HCT116 (cell line): ENCODE measurements at regions not wholly inside any gene's neighbourhood (a gene's known extent, or its start where the extent isn't known, plus 50 kb on each side); places are given as distances from the start of the nearest gene placed in this dataset.

ENCODE experiments used
- ATAC-seq: fragments of 200-7000 bp; cut with Tn5 transposase; 2 replicates; pipeline ENCODE4 v1.9.1; 2020; ENCODE audit warnings: mild to moderate bottlenecking, moderate library complexity
- BruUV-seq: library from RNA; stranded (reverse); fragments of 400-500 nt; replicated peaks from 2 replicates; lab custom pipeline; 2021; lab: Mats Ljungman, UMichigan
- CTCF ChIA-PET: fragments of 300-600 bp; sonication (Branson Sonifier 250); formaldehyde crosslinking; loops from one replicate; lab custom pipeline; 2021; ENCODE audit warnings: antibody characterized with exemption; lab: Charles Lee
- POLR2A ChIA-PET: fragments of 300-600, 350-600 bp; sonication (Branson Sonifier 250); formaldehyde crosslinking; loops from one replicate; lab custom pipeline; 2021; ENCODE audit warnings: antibody characterized with exemption; lab: Charles Lee
- RAD21 ChIA-PET, 2 experiments: fragments of 300-600 bp; sonication (Branson Sonifier 250); formaldehyde crosslinking; loops; one replicate each; lab custom pipeline; 2023; ENCODE audit warnings: low total read pairs in 2 of 2; ENCODE audit not compliant: uncharacterized antibody in 2 of 2, unreplicated experiment in 2 of 2, low non-redundant PET in 1 of 2; lab: Charles Lee
- DNase-seq: peaks from one replicate; pipeline ENCODE4 v3.0.0-alpha.2; 2010; ENCODE audit warnings: low read depth, low spot score
- H2AFZ ChIP-seq: fragments of 200-600 bp; shearing (Covaris generic), sonication (generic); 2 replicates; pipeline ENCODE4 v1.6.1; 2017; ENCODE audit warnings: low read depth, mixed run types, mixed read lengths, antibody characterized with exemption, low read length; ENCODE audit not compliant: poor library complexity, severe bottlenecking
- H3K27ac ChIP-seq: 2 replicates; pipeline ENCODE4 v1.5.1; 2012; ENCODE audit warnings: low read depth, low read length
- H3K27me3 ChIP-seq: fragments of 200-600 bp; sonication (generic); 2 replicates; pipeline ENCODE4 v1.6.1; 2016; ENCODE audit warnings: mixed run types, low read length, mixed read lengths; ENCODE audit not compliant: insufficient read depth
- H3K36me3 ChIP-seq, 2 experiments: fragments of 200-500 bp in 1 of 2; fragments of 200-600 bp in 1 of 2; sonication (Bioruptor generic) in 1 of 2; sonication (generic) in 1 of 2; 2 replicates each; pipeline versions ENCODE4 v1.5.1 to v1.6.1; 2014 to 2016; ENCODE audit warnings: low read length in 2 of 2, inconsistent platforms in 1 of 2, mixed read lengths in 1 of 2, mixed run types in 1 of 2; ENCODE audit not compliant: insufficient read depth in 2 of 2, control insufficient read depth in 1 of 2
- H3K4me1 ChIP-seq, 2 experiments: fragments of 200-600 bp in 1 of 2; sonication (generic) in 1 of 2; 2 replicates each; pipeline versions ENCODE4 v1.5.1 to v1.6.1; 2012 to 2017; ENCODE audit warnings: low read length in 2 of 2, inconsistent platforms in 1 of 2, mild to moderate bottlenecking in 1 of 2, mixed read lengths in 1 of 2, mixed run types in 1 of 2, moderate library complexity in 1 of 2; ENCODE audit not compliant: insufficient read depth in 2 of 2, control insufficient read depth in 1 of 2
- H3K4me2 ChIP-seq: fragments of 200-600 bp; sonication (generic); 2 replicates; pipeline ENCODE4 v1.6.1; 2017; ENCODE audit warnings: mixed run types, low read length, mixed read lengths
- H3K4me3 ChIP-seq, 2 experiments: fragments of 200-600 bp in 1 of 2; sonication (generic) in 1 of 2; replicated peaks in 1 of 2; 2 replicates each; pipeline ENCODE4 v1.5.1; 2011 to 2016; ENCODE audit warnings: low read length in 2 of 2, control low read depth in 1 of 2, low read depth in 1 of 2, mild to moderate bottlenecking in 1 of 2, mixed read lengths in 1 of 2, mixed run types in 1 of 2
- H3K79me2 ChIP-seq: fragments of 200-600 bp; sonication (generic); 2 replicates; pipeline ENCODE4 v1.6.1; 2017; ENCODE audit warnings: mild to moderate bottlenecking, mixed run types, low read length, moderate library complexity, mixed read lengths; ENCODE audit not compliant: insufficient read depth
- H3K9ac ChIP-seq: fragments of 200-600 bp; sonication (generic); 2 replicates; pipeline ENCODE4 v1.6.1; 2016; ENCODE audit warnings: low read length, mixed read lengths
- H3K9me2 ChIP-seq: fragments of 200-600 bp; sonication (generic), shearing (Covaris generic); 2 replicates; pipeline ENCODE4 v1.6.1; 2017; ENCODE audit warnings: mixed run types, mild to moderate bottlenecking, moderate library complexity; ENCODE audit not compliant: insufficient read depth
- H3K9me3 ChIP-seq, 2 experiments: fragments of 200-500 bp in 1 of 2; fragments of 200-600 bp in 1 of 2; sonication (Bioruptor generic) in 1 of 2; sonication (generic) in 1 of 2; 2 replicates each; pipeline ENCODE4 v1.6.1; 2014 to 2017; ENCODE audit warnings: low read length in 2 of 2, mixed read lengths in 2 of 2, inconsistent platforms in 1 of 2, low read depth in 1 of 2, mild to moderate bottlenecking in 1 of 2, mixed run types in 1 of 2, moderate library complexity in 1 of 2; ENCODE audit not compliant: control insufficient read depth in 1 of 2, insufficient read depth in 1 of 2
- H4K20me1 ChIP-seq: fragments of 200-600 bp; sonication (generic), shearing (Covaris generic); 2 replicates; pipeline ENCODE4 v1.6.1; 2017; ENCODE audit warnings: mixed run types, mild to moderate bottlenecking, moderate library complexity; ENCODE audit not compliant: insufficient read depth
- CBX3 ChIP-seq: IDR thresholded peaks from 2 replicates; pipeline ENCODE4 v1.6.1; 2012; ENCODE audit warnings: low read depth
- CEBPB ChIP-seq: IDR thresholded peaks from 2 replicates; pipeline ENCODE4 v1.6.1; 2012; ENCODE audit warnings: low read depth
- ELF1 ChIP-seq: IDR thresholded peaks from 2 replicates; pipeline ENCODE4 v1.6.1; 2012; ENCODE audit warnings: low read depth, borderline replicate concordance
- RAD21 ChIP-seq: IDR thresholded peaks from 2 replicates; pipeline ENCODE4 v1.6.1; 2012; ENCODE audit warnings: low read depth, mild to moderate bottlenecking
- SP1 ChIP-seq: IDR thresholded peaks from 2 replicates; pipeline ENCODE4 v1.6.1; 2012; ENCODE audit warnings: low read depth
- YY1 ChIP-seq: IDR thresholded peaks from 2 replicates; pipeline ENCODE4 v1.6.1; 2011; ENCODE audit warnings: low read length, low read depth, moderate library complexity, mild to moderate bottlenecking; ENCODE audit not compliant: insufficient replicate concordance; ENCODE audit errors: extremely low read depth
- intact Hi-C: fragments of 100-400 bp; cut with micrococcal nuclease; formaldehyde crosslinking; loops from 2 replicates; pipeline ENCODE4 v1.10.0; 2022
- TF ChIP-seq, protein P1 (sequence below): IDR thresholded peaks from 2 replicates; pipeline ENCODE4 v1.6.1; 2012; ENCODE audit warnings: low read depth

DNA sequence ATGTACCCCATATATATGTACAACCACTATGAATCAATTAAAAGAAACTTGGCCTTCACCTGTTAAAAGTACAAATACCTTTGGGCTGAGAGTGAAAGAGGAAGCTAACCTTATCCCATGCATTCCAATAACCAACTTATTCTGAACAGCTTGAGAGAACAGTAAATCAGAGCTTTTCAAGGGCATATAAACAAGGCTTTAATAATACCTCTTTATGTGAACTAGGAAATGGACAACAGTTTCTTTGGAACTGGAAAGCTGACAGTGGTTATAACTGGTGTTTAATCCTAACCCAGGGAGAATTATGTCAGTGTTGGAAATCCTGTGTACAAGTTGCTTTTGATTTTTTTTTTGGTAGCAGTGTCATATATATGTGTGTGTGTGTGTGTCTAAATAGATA, 170.5 kb downstream of the TFAP2B start:
- no TSS peak for BruUV-seq
- H3K9ac ChIP-seq: no peak overlapping the region
- no peak for ATAC-seq

More for the DNA sequence above, 170.5 kb downstream of the TFAP2B start:
- intact Hi-C loops: no loop called here
- H3K4me2 ChIP-seq: no peak overlapping the region
- no peaks in the 10 kb centered on the region for H3K79me2 ChIP-seq
- H3K9me2 ChIP-seq: no peaks in the 10 kb centered on the region
- no peaks in the 10 kb centered on the region for H3K27me3 ChIP-seq
- no peak overlapping the region for H3K27ac ChIP-seq
- RAD21 ChIA-PET: no interaction called here
- no peak overlapping the region for H2AFZ ChIP-seq
- TF ChIP-seq ELF1 (no peak), CBX3 (no peak), RAD21 (no peak), SP1 (no peak), CEBPB (no peak), YY1 (no peak)
- TF ChIP-seq, protein P1, sequence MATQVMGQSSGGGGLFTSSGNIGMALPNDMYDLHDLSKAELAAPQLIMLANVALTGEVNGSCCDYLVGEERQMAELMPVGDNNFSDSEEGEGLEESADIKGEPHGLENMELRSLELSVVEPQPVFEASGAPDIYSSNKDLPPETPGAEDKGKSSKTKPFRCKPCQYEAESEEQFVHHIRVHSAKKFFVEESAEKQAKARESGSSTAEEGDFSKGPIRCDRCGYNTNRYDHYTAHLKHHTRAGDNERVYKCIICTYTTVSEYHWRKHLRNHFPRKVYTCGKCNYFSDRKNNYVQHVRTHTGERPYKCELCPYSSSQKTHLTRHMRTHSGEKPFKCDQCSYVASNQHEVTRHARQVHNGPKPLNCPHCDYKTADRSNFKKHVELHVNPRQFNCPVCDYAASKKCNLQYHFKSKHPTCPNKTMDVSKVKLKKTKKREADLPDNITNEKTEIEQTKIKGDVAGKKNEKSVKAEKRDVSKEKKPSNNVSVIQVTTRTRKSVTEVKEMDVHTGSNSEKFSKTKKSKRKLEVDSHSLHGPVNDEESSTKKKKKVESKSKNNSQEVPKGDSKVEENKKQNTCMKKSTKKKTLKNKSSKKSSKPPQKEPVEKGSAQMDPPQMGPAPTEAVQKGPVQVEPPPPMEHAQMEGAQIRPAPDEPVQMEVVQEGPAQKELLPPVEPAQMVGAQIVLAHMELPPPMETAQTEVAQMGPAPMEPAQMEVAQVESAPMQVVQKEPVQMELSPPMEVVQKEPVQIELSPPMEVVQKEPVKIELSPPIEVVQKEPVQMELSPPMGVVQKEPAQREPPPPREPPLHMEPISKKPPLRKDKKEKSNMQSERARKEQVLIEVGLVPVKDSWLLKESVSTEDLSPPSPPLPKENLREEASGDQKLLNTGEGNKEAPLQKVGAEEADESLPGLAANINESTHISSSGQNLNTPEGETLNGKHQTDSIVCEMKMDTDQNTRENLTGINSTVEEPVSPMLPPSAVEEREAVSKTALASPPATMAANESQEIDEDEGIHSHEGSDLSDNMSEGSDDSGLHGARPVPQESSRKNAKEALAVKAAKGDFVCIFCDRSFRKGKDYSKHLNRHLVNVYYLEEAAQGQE: no peak
- POLR2A ChIA-PET: no interaction called here
- DNase-seq: no peak
- H3K36me3 ChIP-seq: no peaks in the 10 kb centered on the region
- peaks cover 15% of the 10 kb centered on the region in 2 experiments; a peak in 2 of 4 replicates for H3K9me3 ChIP-seq
- no peaks in the 10 kb centered on the region for H3K4me1 ChIP-seq
- CTCF ChIA-PET: no interaction called here
- H4K20me1 ChIP-seq: no peaks in the 10 kb centered on the region
- no peak overlapping the region for H3K4me3 ChIP-seq
